ENCODE measurements at regions not wholly inside any gene's neighbourhood (a gene's known extent, or its start where the extent isn't known, plus 50 kb on each side); places are given as distances from the start of the nearest gene placed in this dataset.
"Not testable (repeated sequence)": the region's sequence is repeated elsewhere in the genome, so short reads cannot be mapped to it uniquely, and the experiment has no call there.

GRCh38 chr3:18085429-18085828, 339.7 kb downstream of the SATB1 start:
- H2BK120ac ChIP-seq (ENCODE audit: low read depth, low read length, poor library complexity, severe bottlenecking), result no peak overlapping the region
- H2BK5ac ChIP-seq (ENCODE audit: insufficient read length, low read length), result no peak overlapping the region
- no peak for TF ChIP-seq CTCF (conservative IDR thresholded peaks at IDR 0.05)
- no peak overlapping the region for H3K18ac ChIP-seq (ENCODE audit: insufficient read length, low read depth, low read length)
- no peak overlapping the region for H4K8ac ChIP-seq (replicated peaks; ENCODE audit: insufficient read length, low read depth, low read length)
- H2BK20ac ChIP-seq (ENCODE audit: low read depth, low read length, poor library complexity, severe bottlenecking), result no peak overlapping the region
- H3K23me2 ChIP-seq (ENCODE audit: insufficient read length, low read depth, low read length, poor library complexity, severe bottlenecking), result no peaks in the 10 kb centered on the region
- H3K14ac ChIP-seq (ENCODE audit: insufficient read depth, low read length), result no peak overlapping the region
- H2AFZ ChIP-seq (ENCODE audit: low read length), result no peak overlapping the region
- no peaks in the 10 kb centered on the region for H3K27me3 ChIP-seq (ENCODE audit: insufficient read depth, low read length)
- no peak overlapping the region for H3K4me2 ChIP-seq (ENCODE audit: insufficient read depth, insufficient read length, low read length)
- Mint-ChIP-seq H3K27me3 (ENCODE audit: low read depth) (no peaks in the 10 kb centered on the region), H3K27ac (peak overlapping the region in 1 of 3 experiments; percentile 1; a peak in 2 of 7 replicates), H3K4me3 (no peak overlapping the region), H3K4me1 (peaks cover 6 to 7% of the 10 kb centered on the region in 2 experiments), H3K9me3 (no peaks in the 10 kb centered on the region), H3K36me3 (ENCODE audit: insufficient read depth in 1 of 3, low read depth in 3 of 3) (peaks cover 0 to 6% (median 0%) of the 10 kb centered on the region in 3 experiments; a peak in 2 of 7 replicates)
- no peak for DNase-seq
- H3T11ph ChIP-seq (ENCODE audit: low read length), result no peak overlapping the region
- H3K9ac ChIP-seq (ENCODE audit: extremely low read depth, insufficient read length, low read length), result no peak overlapping the region
- no peak overlapping the region for H4K5ac ChIP-seq (ENCODE audit: insufficient read length, low read depth, low read length)
- H4K20me1 ChIP-seq (ENCODE audit: control insufficient read depth, insufficient read depth, insufficient read length), result no peaks in the 10 kb centered on the region
- H3K27ac ChIP-seq (ENCODE audit: insufficient read length, low read depth, low read length), result no peak overlapping the region
- no peak overlapping the region for H3K4ac ChIP-seq (ENCODE audit: low read depth, low read length)
- no peak overlapping the region for H2AK5ac ChIP-seq (ENCODE audit: insufficient read length, low read length)
- no peak overlapping the region for H2BK15ac ChIP-seq (ENCODE audit: low read depth, low read length)
- no peaks in the 10 kb centered on the region for H3K79me1 ChIP-seq (ENCODE audit: insufficient read depth, low read depth, low read length, poor library complexity, severe bottlenecking)
- H3K23ac ChIP-seq (ENCODE audit: insufficient read length, low read depth, low read length), result no peak overlapping the region
- 100% methylated on average over 2 of the region's 4 CpGs for WGBS (ENCODE audit: extremely low coverage, insufficient read length, low lambda C conversion rate)
- H3K4me1 ChIP-seq (ENCODE audit: insufficient read depth, low read length), result no peaks in the 10 kb centered on the region; the same call in 1 of the 2 replicates
- H2BK12ac ChIP-seq (ENCODE audit: insufficient read length, low read depth, low read length), result no peak overlapping the region
- H3K79me2 ChIP-seq (ENCODE audit: insufficient read depth, low read length), result no peaks in the 10 kb centered on the region
- no peaks in the 10 kb centered on the region for H3K9me3 ChIP-seq (ENCODE audit: control insufficient read depth, low read depth, low read length)
- H4K91ac ChIP-seq (ENCODE audit: insufficient read length, low read depth, low read length), result no peak overlapping the region
- no peak overlapping the region for H3K56ac ChIP-seq (ENCODE audit: insufficient read length, low read depth, low read length)

- H3K27me3 ChIP-seq (ENCODE audit: insufficient read depth, low read length); H3K23ac ChIP-seq (ENCODE audit: insufficient read length, low read depth, low read length); H2BK5ac ChIP-seq (ENCODE audit: insufficient read length, low read length); H3K4ac ChIP-seq (ENCODE audit: low read depth, low read length); H3K79me2 ChIP-seq (ENCODE audit: insufficient read depth, low read length); H3K4me3 Mint-ChIP-seq; H2AFZ ChIP-seq (ENCODE audit: low read length); H3K36me3 Mint-ChIP-seq (ENCODE audit: insufficient read depth in 1 of 3, low read depth in 3 of 3); H3K9me3 Mint-ChIP-seq; H2AK5ac ChIP-seq (ENCODE audit: insufficient read length, low read length); H3K56ac ChIP-seq (ENCODE audit: insufficient read length, low read depth, low read length); H3K27me3 Mint-ChIP-seq (ENCODE audit: low read depth); H3K23me2 ChIP-seq (ENCODE audit: insufficient read length, low read depth, low read length, poor library complexity, severe bottlenecking); H3K9me3 ChIP-seq (ENCODE audit: control insufficient read depth, low read depth, low read length); H2BK12ac ChIP-seq (ENCODE audit: insufficient read length, low read depth, low read length); H3K79me1 ChIP-seq (ENCODE audit: insufficient read depth, low read depth, low read length, poor library complexity, severe bottlenecking); H3K27ac Mint-ChIP-seq; H3T11ph ChIP-seq (ENCODE audit: low read length); DNase-seq; H3K4me2 ChIP-seq (ENCODE audit: insufficient read depth, insufficient read length, low read length); H3K4me1 ChIP-seq (ENCODE audit: insufficient read depth, low read length); H3K18ac ChIP-seq (ENCODE audit: insufficient read length, low read depth, low read length); H2BK20ac ChIP-seq (ENCODE audit: low read depth, low read length, poor library complexity, severe bottlenecking); H4K20me1 ChIP-seq (ENCODE audit: control insufficient read depth, insufficient read depth, insufficient read length); H3K4me1 Mint-ChIP-seq; H2BK120ac ChIP-seq (ENCODE audit: low read depth, low read length, poor library complexity, severe bottlenecking); H3K27ac ChIP-seq (ENCODE audit: insufficient read length, low read depth, low read length); H3K14ac ChIP-seq (ENCODE audit: insufficient read depth, low read length); H2BK15ac ChIP-seq (ENCODE audit: low read depth, low read length); H4K91ac ChIP-seq (ENCODE audit: insufficient read length, low read depth, low read length); H3K9ac ChIP-seq (ENCODE audit: extremely low read depth, insufficient read length, low read length); H4K5ac ChIP-seq (ENCODE audit: insufficient read length, low read depth, low read length); H4K8ac ChIP-seq (replicated peaks; ENCODE audit: insufficient read length, low read depth, low read length): not testable (repeated sequence)
- WGBS (ENCODE audit: extremely low coverage, insufficient read length, low lambda C conversion rate), result no CpG with 5 or more reads among the region's 1 CpG
These were observed 340.8 kb upstream of the TBC1D5 start for GRCh38 chr3:18083273-18083590.
